ENCODE measurements at regions not wholly inside any gene's neighbourhood (a gene's known extent, or its start where the extent isn't known, plus 50 kb on each side); places are given as distances from the start of the nearest gene placed in this dataset.

DNA sequence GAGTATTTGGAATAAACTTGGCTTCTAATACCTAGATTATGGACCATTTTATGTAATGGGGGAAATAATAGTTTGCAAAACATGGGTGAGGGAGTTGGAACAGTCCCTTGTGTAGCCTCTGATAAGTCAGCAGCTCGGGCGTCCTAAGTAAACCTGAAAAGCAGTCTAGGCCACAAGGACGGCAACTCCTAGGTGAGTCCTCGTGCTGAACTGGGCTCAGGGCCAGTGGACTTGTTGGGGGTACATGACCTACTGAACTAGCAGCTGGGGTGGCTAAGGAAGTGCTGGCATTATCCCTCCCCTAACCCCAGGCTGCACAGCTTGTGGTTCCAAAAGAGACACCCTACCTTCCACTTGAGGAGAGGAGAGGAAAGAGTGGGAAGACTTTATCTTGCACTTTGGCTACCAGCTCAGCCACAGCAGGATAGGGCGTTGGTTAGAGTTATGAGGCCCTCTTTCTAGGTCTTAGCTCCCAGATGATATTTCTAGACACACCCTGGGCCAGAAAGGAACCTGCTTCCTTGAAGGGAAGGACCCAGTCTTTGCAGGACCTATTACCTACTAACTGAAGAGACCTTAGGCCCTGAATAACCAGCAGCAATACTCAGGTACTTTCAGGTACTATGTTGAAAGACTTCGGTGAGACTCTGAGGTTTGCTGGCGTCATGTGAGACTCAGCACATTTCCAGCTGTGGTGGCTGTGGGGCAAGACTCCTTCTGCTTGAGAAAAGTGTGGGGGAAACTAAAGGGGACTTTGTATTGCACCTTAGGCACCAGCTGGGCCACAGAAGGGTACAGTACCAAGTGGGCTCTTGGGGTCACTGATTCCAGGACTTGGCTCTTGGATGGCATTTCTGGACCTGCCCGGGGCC lies 71.0 kb downstream of the AQP4 start:
- intact Hi-C loops (cut with DNase I; ENCODE audit: low total_unique reads), result no loop called here
- Histone ChIP-seq H3K4me1 (no peaks in the 10 kb centered on the region), H3K9me3 (no peaks in the 10 kb centered on the region), H3K27ac (no peak overlapping the region), H3K4me3 (no peak overlapping the region), H3K27me3 (no peaks in the 10 kb centered on the region), H3K36me3 (no peaks in the 10 kb centered on the region)
- DNase-seq, result no peak
- no peak for TF ChIP-seq POLR2A (IDR thresholded peaks at IDR 0.05)
- no peak for TF ChIP-seq CTCF (IDR thresholded peaks at IDR 0.05)

DNA sequence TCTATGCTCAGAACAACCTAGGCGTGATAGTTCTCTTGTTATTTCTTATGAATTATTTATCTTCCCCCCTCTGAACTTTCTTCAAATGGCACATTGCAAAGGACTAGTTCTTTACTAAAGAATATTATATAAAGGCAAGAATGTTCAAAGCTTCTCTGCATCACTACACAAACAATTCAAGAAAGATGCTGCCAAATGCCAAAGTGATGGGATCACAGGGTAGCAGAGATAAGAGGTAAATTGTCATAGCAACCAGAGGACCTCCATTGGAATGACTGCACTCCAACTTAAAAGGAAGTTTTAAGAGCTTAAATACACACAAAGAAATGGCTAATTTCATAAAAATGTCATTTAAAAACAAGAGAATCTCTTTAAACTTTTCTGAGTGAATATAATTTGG lies 72.8 kb downstream of the AQP4 start:
- H3K27ac ChIP-seq, result no peak overlapping the region
- DNase-seq, result no peak
- H3K27me3 ChIP-seq, result no peaks in the 10 kb centered on the region
- no peaks in the 10 kb centered on the region for H3K9me3 ChIP-seq
- H3K36me3 ChIP-seq, result no peaks in the 10 kb centered on the region
- no peak for TF ChIP-seq CTCF (IDR thresholded peaks at IDR 0.05)
- TF ChIP-seq POLR2A (IDR thresholded peaks at IDR 0.05), result no peak
- no peaks in the 10 kb centered on the region for H3K4me1 ChIP-seq
- no peak overlapping the region for H3K4me3 ChIP-seq
- intact Hi-C loops (cut with DNase I; ENCODE audit: low total_unique reads), result no loop called here

- intact Hi-C loops (cut with DNase I; ENCODE audit: low total_unique reads), result no loop called here
- DNase-seq, result no peak
- Histone ChIP-seq H3K36me3 (no peaks in the 10 kb centered on the region), H3K4me1 (no peaks in the 10 kb centered on the region), H3K27me3 (no peaks in the 10 kb centered on the region), H3K4me3 (no peak overlapping the region), H3K27ac (no peak overlapping the region), H3K9me3 (no peaks in the 10 kb centered on the region)
- no peak for TF ChIP-seq CTCF (IDR thresholded peaks at IDR 0.05)
- TF ChIP-seq POLR2A (IDR thresholded peaks at IDR 0.05), result no peak
These were observed 73.8 kb downstream of the AQP4 start for GRCh38 chr18:26791676-26792075.

- intact Hi-C loops (cut with DNase I; ENCODE audit: low total_unique reads), result no loop called here
- no peak for DNase-seq
- Histone ChIP-seq H3K27ac (no peak overlapping the region), H3K4me1 (no peaks in the 10 kb centered on the region), H3K36me3 (no peaks in the 10 kb centered on the region), H3K27me3 (no peaks in the 10 kb centered on the region), H3K9me3 (no peaks in the 10 kb centered on the region), H3K4me3 (no peak overlapping the region)
- TF ChIP-seq CTCF (IDR thresholded peaks at IDR 0.05) (no peak), POLR2A (IDR thresholded peaks at IDR 0.05) (no peak)
These were observed 80.9 kb downstream of the AQP4 start for GRCh38 chr18:26784599-26784998.

GRCh38 chr18:26783170-26783569 lies 82.3 kb downstream of the AQP4 start:
- TF ChIP-seq POLR2A (IDR thresholded peaks at IDR 0.05) (no peak), CTCF (IDR thresholded peaks at IDR 0.05) (no peak)

More at GRCh38 chr18:26783170-26783569, 82.3 kb downstream of the AQP4 start:
- no peak for DNase-seq
- H3K4me3 ChIP-seq, result no peak overlapping the region
- no peak overlapping the region for H3K27ac ChIP-seq
- H3K9me3 ChIP-seq, result no peaks in the 10 kb centered on the region
- no peaks in the 10 kb centered on the region for H3K27me3 ChIP-seq
- H3K36me3 ChIP-seq, result no peaks in the 10 kb centered on the region
- H3K4me1 ChIP-seq, result no peaks in the 10 kb centered on the region
- intact Hi-C loops (cut with DNase I; ENCODE audit: low total_unique reads), result no loop called here
